Stimulated activated CD4-positive, alpha-beta T cell treated with anti-CD3 and anti-CD28 coated beads, Interleukin-1b, Interleukin-23, amount 100 ng/mL, for 24 hours (primary cell): ENCODE measurements at regions not wholly inside any gene's neighbourhood (a gene's known extent, or its start where the extent isn't known, plus 50 kb on each side); places are given as distances from the start of the nearest gene placed in this dataset.
"Not testable (repeated sequence)": the region's sequence is repeated elsewhere in the genome, so short reads cannot be mapped to it uniquely, and the experiment has no call there.

Experiments
- DNase-seq, 4 experiments: peaks; one replicate each; pipeline ENCODE4 v3.0.0-alpha.2; 2020; ENCODE audit warnings: low read depth in 4 of 4, low spot score in 1 of 4

DNA sequence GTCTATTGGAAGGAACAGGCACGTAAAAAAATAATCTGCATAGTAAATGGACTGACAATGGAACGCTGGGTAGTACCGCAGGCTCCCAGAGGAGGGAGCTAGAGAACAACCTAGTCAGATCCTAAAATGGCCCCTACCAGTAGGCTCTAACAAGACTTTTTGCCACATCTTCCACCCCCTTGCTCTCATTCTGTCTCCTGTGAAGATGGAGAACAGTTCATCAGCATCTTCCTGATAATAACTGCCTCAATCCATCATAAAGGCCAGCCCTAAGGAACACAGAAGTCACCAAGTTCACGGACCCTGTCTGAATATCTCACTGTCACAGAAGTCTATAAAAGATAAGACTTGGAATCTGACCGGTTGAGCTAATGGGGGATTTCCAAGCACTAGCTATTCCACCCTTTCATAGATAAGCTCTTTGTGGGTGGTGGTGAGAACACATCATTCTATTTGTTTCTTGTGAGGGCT lies 133.4 kb downstream of the SLC1A3 start:
- peak in 3 of 4 experiments; percentile 41 to 59 (median 50) for DNase-seq

DNA sequence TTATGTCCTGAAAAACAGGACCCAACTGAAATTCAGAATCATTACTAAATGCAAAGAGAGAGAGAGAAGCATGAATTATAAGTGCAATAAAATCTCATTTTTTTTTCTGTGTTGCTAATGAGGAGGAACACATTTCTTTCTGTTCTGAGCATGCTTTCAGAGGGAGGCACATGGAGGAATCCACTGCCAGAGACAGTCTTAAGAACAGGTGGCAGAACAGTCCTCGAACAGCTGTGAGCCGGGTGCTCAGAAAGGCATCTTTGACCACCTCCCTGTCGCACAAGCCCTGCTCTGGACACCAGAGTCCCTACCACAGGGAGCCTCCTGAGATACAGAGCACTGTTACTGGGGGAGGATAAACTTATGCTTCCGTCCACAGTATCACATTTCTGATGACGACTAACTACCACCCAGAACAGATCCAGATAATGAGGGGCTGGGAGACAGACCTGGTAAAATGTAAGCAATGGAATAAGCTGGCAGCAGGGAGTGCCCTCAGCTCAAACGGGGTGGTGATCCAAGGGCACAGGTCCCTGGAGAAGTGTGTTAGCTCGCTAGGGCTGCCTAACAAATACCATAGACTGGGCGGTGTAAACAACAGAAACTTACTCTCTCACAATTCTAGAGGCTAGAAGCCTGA lies 134.0 kb downstream of the SLC1A3 start:
- DNase-seq, result no peak

GRCh38 chr5:36741128-36741527 lies 134.7 kb downstream of the SLC1A3 start:
- DNase-seq, result no peak

- DNase-seq, result no peak
Observed at GRCh38 chr5:36743891-36744772, 132.4 kb upstream of the NIPBL start.

DNA sequence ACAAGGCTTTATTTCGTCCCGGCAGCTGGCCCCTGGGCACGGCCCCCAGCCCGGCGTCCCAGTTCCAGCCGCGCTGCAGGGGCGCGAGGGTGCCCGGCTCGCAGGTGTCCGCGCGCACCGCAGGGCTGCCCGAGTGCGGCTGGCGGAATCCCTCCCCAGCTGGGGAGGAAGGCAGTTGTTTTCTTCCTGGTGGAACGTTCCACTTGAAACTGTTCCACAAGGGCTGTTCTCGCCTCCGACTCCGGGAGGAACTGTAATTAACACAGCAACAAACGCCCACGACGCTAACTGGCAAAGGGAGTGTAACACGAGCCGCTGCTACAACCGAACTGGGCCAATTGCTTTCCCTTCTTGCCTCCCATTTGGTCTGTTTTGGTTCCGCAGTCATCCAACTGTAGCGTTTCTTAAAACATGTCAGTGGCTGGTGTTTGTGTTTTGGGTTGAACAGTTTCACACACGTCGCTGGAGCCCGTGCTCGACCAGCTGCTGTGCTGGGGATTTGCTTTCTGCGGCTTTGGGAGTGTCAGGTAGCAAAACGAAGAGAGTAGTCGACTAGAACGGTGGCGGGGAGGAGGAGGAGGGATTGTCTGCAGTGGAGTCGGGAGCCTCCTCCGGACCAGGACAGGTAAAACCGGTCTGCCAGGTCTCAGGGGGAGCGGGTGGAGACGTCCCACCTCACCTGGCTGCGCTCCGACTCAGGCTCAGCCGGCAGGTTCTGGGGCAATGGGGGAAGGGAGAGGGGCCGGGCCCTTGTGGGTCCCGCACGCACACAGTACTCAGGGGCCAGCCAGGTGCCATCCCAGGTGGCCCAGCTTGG lies 131.6 kb upstream of the NIPBL start:
- peak in 1 of 4 experiments; percentile 17 for DNase-seq

- not testable (repeated sequence) for DNase-seq
Observed at GRCh38 chr5:36747794-36748193, 128.8 kb upstream of the NIPBL start.

GRCh38 chr5:36751886-36752285 lies 124.7 kb upstream of the NIPBL start:
- no peak for DNase-seq

DNA sequence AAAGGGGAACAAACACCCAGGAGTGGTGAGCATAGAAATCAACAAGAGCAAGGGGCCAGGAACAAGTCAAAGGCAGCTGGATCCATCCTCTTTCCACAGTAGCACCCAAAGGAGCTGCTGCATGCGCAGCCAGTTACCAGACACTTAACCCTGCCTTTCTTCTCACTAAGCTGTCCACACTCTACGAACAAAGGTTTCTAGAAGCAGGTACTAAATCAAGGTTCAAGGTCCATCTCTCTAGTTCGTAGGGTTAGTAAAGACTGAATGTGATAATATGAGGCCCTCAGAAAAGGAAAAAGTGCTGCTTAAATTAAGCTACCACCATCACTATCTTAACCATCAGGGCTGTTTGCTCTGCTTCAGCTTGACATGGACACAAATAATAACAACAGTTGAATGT lies 121.2 kb upstream of the NIPBL start:
- no peak for DNase-seq

DNA sequence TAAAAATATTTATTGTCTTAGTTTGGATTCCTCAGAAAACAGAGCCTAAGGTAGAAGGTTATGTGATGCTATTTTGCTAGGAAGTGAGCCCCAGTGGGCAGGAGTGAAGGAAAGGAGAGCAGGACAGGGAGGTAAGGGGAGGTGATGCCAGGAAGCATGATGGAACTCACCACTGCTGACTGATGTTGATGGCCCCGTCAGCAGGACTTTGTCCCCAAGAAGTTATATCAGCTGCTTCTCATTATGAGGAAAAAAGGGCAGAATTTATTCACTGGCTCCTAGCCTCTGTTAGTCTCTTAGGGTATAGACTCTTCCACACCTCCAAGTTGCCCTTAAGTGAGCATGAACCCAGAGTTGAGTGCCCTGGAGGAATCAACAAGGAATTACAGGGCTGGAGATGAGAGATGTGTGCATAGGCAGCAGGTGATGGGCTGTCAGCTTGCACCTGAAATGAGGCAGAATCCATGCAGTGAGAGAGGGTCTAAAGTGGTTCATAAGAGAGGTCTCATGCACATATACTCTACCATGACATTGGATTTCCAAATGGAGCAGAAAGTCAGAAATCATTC lies 120.6 kb upstream of the NIPBL start:
- no peak for DNase-seq

DNA sequence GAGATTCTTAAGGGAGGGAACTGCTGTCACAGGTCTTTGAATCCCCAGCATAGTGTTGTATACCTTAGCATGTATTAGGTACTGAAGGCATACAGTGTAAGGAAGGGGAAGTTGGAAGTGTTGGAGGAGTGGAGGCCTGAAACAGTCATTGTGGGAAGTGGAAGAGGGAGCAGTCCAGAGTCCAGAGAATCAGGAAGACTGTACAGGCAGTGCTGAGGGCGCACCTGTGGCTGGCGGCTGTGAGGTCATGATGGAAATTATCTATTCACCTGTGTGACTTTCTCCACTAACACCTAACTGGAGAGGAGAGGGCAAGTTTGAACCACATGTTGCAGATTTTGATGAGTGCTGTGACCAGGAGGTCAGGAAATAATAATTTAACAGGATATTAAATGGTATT lies 119.7 kb upstream of the NIPBL start:
- no peak for DNase-seq

GRCh38 chr5:36759117-36759516 lies 117.5 kb upstream of the NIPBL start:
- no peak for DNase-seq

DNA sequence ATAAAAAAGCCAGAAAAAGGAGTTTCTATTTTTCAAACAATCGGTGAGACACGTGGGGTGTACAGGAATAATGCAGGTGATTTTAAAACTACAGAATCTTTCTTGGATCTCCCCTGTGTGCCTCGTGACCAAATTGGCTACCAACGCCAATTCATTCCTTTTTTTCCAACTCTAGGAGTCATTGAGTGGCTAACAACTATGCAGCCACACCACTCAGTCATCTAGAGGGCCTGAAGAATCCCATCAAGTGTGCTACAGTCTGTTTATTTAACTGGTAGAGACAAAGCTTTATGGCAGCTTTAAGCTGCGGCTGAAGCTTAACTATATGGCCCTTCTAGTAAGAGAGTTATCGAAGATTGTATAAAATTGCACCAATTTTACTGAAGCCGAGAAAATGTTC lies 113.1 kb upstream of the NIPBL start:
- DNase-seq, result no peak

GRCh38 chr5:36765876-36766275 lies 110.7 kb upstream of the NIPBL start:
- DNase-seq, result no peak

- DNase-seq, result no peak
Observed at GRCh38 chr5:36766981-36767380, 109.6 kb upstream of the NIPBL start.

GRCh38 chr5:36768450-36768849 lies 108.1 kb upstream of the NIPBL start:
- DNase-seq, result no peak

GRCh38 chr5:36769129-36769770 lies 107.3 kb upstream of the NIPBL start:
- no peak for DNase-seq

DNA sequence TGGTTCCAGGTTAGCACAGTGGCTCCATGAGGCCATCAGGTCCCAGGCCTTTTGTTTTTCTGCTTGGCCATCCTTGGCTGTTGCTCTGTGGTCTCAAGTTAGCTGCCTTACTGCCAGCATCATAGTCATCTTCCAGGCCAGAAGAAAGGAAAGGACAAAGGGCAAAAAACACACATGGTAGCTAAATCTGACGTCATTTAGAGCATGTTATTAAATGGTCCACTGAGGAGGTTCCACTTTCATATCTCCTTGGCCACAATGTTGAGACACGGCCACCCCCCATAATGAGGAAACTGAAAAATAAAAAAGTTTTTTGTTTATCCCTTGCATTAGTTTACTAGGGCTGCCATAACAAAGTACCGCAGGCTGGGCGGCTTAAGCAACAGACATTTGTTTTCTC lies 106.4 kb upstream of the NIPBL start:
- DNase-seq, result no peak

- DNase-seq, result no peak
Observed at GRCh38 chr5:36772276-36773140, 104.1 kb upstream of the NIPBL start.

DNA sequence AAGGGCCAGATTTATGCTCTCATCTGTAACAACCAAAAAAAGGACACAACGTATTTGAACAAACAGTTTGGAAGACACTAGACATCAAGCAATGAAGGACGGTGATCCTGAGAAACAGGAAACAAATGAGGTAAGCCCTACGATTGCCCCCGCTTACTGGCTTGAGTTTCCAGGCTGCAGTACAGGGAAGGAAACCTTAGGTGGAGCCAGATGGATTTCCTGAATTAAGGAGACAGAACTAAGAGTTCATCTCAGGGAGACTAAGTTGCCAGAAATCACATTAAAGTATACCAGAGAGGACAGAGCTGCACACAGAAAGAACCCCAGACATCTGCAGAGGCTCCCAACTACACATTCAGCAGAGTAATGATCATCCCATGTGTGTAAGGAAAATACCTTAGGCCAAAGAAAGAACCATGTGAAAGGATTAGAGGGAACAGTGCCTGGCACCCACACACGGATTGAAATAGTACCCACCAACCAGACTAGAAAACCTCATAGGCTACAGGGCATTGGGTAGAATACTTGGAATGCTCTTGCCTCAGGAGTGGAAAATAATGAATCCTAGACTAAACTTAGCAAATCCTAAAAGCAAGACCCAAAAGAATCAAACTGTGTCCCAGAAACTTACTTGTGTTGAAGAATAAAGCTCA lies 99.3 kb upstream of the NIPBL start:
- DNase-seq, result no peak
